GM21529 (cell line): ENCODE measurements at regions not wholly inside any gene's neighbourhood (a gene's known extent, or its start where the extent isn't known, plus 50 kb on each side); places are given as distances from the start of the nearest gene placed in this dataset.

Experiments
- ATAC-seq: cut with Tn5 transposase; IDR thresholded peaks from one replicate; pipeline ENCODE4 v1.9.1; 2021; ENCODE audit not compliant: unreplicated experiment

GRCh38 chr1:29906927-29907326 lies 670.6 kb downstream of the PTPRU start:
- no peak for ATAC-seq

GRCh38 chr1:29903548-29904166 lies 667.3 kb downstream of the PTPRU start:
- no peak for ATAC-seq

GRCh38 chr1:29901624-29902325 lies 665.5 kb downstream of the PTPRU start:
- no peak for ATAC-seq

- no peak for ATAC-seq
Observed at GRCh38 chr1:29900712-29901111, 664.4 kb downstream of the PTPRU start.

- no peak for ATAC-seq
Observed at GRCh38 chr1:29900104-29900679, 663.9 kb downstream of the PTPRU start.

GRCh38 chr1:29896791-29897714 lies 660.7 kb downstream of the PTPRU start:
- ATAC-seq = no peak

- no peak for ATAC-seq
Observed at GRCh38 chr1:29896300-29896699, 660.0 kb downstream of the PTPRU start.

- no peak for ATAC-seq
Observed at GRCh38 chr1:29895201-29895600, 658.9 kb downstream of the PTPRU start.

- ATAC-seq = no peak
Observed at GRCh38 chr1:29894311-29894710, 658.0 kb downstream of the PTPRU start.

- no peak for ATAC-seq
Observed at GRCh38 chr1:29893806-29894205, 657.5 kb downstream of the PTPRU start.

GRCh38 chr1:29893046-29893723 lies 656.9 kb downstream of the PTPRU start:
- no peak for ATAC-seq

GRCh38 chr1:29892247-29892646 lies 655.9 kb downstream of the PTPRU start:
- no peak for ATAC-seq

- ATAC-seq = no peak
Observed at GRCh38 chr1:29890201-29890959, 654.1 kb downstream of the PTPRU start.

- no peak for ATAC-seq
Observed at GRCh38 chr1:29889776-29890175, 653.5 kb downstream of the PTPRU start.

GRCh38 chr1:29884740-29885139 lies 648.4 kb downstream of the PTPRU start:
- ATAC-seq = no peak

GRCh38 chr1:29883986-29884385 lies 647.7 kb downstream of the PTPRU start:
- ATAC-seq = no peak

- no peak for ATAC-seq
Observed at GRCh38 chr1:29883411-29883832, 647.1 kb downstream of the PTPRU start.

- ATAC-seq = no peak
Observed at GRCh38 chr1:29880556-29880955, 644.2 kb downstream of the PTPRU start.

GRCh38 chr1:29879217-29879616 lies 642.9 kb downstream of the PTPRU start:
- ATAC-seq = no peak

GRCh38 chr1:29878501-29878900 lies 642.2 kb downstream of the PTPRU start:
- no peak for ATAC-seq
